ENCODE measurements at regions not wholly inside any gene's neighbourhood (a gene's known extent, or its start where the extent isn't known, plus 50 kb on each side); places are given as distances from the start of the nearest gene placed in this dataset.

GRCh38 chr13:59346999-59347723 lies 816.6 kb downstream of the DIAPH3 start:
- no peak for DNase-seq (ENCODE audit: low read depth)

DNA sequence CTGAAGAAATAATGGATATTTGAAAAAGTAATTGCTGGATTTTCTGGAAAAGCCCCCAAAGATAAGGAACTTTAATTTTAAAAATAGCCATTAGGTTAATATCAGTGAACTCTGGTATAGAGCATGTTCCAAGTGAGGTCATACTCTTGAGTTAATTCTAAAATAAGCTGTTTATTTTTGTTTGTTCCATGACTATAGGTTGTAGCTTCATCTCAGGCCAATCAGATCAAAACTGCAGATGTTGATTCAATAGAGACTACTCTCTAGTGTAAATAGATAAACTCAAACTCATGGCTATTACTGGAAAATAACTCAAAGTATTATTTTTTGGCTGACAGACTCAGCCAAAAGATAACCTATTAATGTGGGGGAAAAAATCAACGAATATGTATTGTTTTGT lies 815.1 kb downstream of the DIAPH3 start:
- no peak for DNase-seq (ENCODE audit: low read depth)

- DNase-seq (ENCODE audit: low read depth), result peak; percentile 47
Measured at GRCh38 chr13:59352600-59352999, 811.1 kb downstream of the DIAPH3 start.

DNA sequence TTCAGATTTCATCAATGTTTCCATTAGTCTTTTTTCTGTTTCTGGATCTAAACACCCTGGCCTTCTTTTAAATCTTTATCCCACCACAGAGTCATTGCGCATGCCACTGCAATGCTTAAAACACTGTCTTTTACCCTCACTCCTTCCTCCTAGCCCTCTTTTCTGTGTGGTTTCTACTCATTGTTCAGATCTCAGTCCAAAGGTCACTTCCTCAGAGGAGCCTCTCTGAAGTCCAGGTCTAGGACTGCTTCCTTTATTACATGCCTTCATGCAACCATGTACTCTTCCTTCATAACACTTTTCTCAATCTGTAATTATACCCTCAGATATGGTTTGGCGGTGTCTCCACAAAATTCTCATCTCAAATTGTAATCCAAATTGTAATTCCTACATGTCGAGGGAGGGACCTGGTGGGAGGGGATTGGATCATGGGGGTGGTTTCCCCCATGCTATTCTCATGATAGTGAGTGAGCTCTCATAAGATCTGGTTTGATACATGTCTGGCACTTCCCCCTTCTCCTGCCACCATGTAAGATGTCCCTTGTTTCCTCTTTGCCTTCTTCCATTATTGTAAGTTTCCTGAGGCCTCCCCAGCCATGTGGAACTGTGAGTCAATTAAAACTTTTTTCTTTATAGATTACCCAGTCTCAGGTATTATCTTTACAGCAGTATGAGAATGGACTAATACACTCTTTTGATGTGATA lies 808.9 kb downstream of the DIAPH3 start:
- peak; percentile 13 for DNase-seq (ENCODE audit: low read depth)

DNA sequence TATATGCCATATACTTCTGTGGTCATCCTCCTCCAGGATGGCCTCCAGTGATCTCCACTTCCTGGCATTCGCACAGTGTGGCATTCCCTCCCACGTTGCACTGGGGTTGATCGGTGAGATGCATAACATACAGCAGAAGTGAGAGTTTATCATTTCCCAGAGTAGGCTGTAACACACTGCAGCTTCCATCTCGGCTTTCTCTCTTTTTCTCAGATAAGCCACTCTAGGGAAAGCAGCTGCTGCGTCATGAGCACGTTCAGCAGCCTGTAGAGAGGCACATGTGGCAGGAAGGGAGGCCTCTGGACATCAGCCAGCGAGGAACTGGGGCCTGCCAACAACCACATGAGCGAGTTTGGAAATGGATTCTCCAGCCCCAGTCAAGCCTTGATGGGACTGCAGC lies 807.1 kb downstream of the DIAPH3 start:
- DNase-seq (ENCODE audit: low read depth), result no peak

DNA sequence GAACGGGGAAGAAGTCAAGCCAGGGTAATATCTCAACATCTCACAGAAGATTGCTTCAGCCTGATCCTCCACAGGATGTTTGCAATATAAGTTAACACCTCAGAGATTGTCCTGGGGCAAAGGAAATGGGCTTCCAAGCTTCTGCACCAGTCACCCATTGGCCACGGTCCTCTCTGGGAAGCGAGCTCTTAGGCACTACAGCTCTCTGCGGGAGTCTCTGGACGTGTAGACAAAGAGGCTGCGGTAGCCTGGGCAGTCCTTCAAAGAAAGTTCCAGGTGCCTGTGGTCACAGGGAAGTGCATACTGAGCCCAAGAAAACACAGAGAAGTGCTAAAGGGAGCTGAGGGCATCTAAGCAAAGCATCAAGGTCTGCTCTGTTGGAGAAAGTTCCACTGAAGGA lies 805.7 kb downstream of the DIAPH3 start:
- no peak for DNase-seq (ENCODE audit: low read depth)

DNA sequence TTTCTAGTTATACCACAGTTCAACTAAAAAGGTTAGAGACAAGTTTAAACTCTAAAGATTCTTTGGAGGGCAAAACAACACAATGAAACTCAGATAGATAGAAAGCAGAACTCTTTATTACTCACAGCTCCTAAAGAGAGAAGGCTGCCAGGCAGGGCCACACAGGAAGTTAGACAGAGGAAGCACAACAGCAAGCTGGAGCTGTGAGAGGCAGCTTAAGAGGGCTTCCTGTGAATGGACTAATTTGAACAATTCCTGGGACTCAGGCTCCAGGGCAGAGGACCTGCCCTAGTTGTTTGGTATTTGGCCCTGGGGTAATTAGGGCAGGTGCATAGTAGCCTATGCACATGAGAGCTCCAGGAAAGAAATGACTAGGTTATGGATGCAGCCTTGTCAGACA lies 803.6 kb downstream of the DIAPH3 start:
- DNase-seq (ENCODE audit: low read depth), result no peak

DNA sequence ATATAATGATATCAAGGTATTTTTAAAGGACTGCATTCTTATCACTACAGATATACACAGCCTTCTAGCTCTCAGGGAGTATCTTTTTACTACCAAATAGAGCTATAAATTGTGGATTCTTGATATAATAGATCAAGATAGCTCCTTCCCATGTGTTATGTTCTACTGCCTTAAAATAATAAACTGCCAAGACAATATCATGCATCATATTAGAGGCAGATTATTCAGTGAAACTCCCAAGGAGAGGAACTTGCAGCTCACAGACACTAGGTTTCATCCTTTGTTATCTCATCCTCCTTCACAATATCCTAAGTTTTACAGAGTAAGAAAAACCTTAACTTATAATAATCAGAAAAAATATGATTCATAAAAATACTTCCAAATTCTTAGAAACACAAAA lies 802.8 kb downstream of the DIAPH3 start:
- DNase-seq (ENCODE audit: low read depth), result no peak

GRCh38 chr13:59363313-59363712 lies 800.4 kb downstream of the DIAPH3 start:
- no peak for DNase-seq (ENCODE audit: low read depth)

GRCh38 chr13:59363947-59364346 lies 799.8 kb downstream of the DIAPH3 start:
- DNase-seq (ENCODE audit: low read depth), result no peak

DNA sequence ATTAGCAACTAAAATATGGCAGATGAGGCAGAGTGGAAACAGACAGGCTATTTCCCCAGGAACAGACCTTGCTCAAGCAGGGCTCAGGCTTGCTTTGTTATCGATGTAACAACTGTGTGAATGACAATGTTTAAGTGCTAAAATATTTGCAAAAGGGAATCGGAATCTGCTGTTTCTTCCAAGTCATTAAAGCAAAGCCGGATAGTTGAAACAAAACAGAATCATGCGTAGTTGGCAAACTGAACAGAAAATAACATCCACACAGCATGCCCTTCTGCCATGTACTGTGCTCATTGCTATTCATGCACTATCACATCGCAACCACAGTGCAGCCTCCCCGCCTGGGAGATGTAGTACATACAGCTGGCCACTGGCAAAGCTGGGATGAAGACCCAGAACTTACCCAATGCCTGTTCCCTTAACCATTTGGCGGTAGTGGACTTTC lies 799.1 kb downstream of the DIAPH3 start:
- DNase-seq (ENCODE audit: low read depth), result no peak

DNA sequence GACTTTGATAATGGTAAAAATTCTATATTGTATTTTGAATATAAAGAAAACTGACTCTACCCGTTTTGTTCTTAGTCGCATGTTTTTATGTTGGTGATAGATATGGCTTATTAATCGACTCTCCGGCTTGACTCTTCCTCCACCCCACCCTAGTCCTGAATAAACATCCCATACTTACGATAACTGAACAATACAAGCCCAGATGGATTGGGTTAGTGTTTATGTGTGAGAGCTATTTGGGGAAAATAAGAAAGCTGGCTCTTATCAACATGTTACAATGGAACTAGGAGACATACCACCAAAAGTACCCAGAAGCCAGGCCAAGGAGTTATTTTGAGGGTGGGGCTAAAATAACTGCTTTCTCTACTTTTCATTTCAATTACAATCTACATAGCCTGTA lies 796.3 kb downstream of the DIAPH3 start:
- DNase-seq (ENCODE audit: low read depth), result no peak

- no peak for DNase-seq (ENCODE audit: low read depth)
Measured at GRCh38 chr13:59367904-59368303, 795.8 kb downstream of the DIAPH3 start.

GRCh38 chr13:59368693-59369092 lies 795.0 kb downstream of the DIAPH3 start:
- no peak for DNase-seq (ENCODE audit: low read depth)

DNA sequence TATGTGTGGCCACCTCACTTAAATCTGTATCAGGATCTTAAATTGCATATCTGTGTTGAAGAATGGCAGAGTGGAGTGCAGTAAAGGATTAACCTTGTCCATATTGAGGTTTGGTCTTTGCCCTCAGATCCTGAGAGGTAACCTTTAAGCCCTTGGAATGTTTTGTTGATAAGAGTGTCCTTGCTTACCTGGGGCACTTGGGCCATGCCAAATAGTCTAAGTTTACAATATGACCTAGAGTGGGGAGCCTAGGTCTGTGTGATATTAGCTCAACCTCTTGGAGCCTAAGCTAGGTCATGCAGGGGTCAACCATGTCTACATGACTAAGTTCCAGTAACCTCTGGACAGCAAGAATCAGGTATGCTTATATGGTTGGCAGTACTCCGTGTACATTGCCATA lies 792.5 kb downstream of the DIAPH3 start:
- no peak for DNase-seq (ENCODE audit: low read depth)

DNA sequence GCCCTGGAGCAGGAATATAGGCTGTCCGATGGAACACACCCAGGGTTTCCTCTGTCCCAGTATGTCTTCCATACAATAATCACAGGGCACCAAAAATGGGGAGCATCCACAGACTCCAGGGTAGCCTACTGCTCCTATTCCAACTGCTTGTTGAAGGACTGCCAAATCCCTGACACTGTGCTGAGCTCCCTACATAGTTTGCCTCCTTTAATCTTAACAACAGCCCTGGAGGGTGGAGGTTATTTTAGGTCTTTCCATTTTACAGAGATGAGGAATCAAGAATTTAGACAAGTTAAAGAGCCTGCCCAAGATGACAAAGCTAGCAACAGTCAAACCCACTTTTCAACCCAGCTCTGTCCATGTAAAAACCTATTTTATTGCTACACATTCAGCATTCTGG lies 790.4 kb downstream of the DIAPH3 start:
- DNase-seq (ENCODE audit: low read depth), result no peak

DNA sequence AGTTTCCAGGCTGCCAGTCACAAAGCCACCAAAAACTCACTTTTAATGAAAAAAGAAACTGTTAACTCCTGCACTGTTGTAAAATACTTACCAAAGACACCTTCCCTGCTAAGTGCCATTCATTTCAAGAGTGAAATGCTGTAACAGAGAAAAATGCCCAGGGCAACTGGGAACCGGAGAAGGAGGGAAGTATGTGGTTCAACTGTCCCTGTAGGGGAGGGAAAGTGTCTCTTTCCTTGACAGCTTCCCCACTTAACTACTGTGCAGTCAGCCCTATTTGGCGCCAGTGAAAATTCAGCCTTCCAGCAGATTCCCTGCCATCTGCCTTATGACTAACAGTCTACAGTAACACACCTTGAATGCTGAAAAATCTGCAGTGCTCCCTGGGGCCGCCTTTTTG lies 789.0 kb downstream of the DIAPH3 start:
- no peak for DNase-seq (ENCODE audit: low read depth)

DNA sequence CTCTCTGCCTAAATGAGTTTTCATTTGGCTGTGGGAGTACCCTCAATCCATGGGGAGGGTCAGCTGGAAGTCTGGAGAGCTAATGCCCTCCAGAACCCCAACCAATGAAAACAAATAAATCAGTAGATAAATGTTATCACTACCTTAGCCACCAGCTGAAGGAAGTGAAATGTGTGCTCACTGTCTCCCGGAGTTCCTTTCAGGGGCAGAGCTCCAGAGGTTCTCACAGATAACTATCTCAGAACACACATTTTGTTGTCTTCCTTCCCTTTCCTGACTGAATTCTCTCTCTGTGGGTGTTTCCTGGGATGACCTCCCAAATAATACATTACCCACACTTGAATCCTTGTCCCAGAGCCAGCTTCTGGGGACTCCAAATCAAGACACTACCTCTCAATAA lies 779.6 kb downstream of the DIAPH3 start:
- DNase-seq (ENCODE audit: low read depth), result no peak

DNA sequence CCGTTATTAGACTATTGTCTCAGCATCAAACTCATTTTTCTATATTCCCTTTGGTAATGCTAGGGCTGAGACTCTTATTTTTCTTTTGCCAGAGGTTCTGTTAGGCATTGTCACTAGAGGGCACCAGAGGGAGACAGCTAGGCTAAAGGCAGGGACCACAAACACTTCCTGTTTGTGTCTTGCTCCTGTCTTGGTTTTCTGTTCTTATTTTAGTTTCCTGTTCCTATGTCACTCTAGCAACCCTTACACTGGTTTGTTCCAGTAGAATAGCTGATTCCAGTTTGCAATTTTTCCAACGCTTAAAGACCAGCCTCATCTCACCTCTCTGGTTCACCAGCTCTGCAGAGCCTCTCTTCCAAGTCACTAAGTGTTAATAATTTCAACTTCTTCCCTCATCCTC lies 772.0 kb downstream of the DIAPH3 start:
- DNase-seq (ENCODE audit: low read depth), result peak; percentile 74

DNA sequence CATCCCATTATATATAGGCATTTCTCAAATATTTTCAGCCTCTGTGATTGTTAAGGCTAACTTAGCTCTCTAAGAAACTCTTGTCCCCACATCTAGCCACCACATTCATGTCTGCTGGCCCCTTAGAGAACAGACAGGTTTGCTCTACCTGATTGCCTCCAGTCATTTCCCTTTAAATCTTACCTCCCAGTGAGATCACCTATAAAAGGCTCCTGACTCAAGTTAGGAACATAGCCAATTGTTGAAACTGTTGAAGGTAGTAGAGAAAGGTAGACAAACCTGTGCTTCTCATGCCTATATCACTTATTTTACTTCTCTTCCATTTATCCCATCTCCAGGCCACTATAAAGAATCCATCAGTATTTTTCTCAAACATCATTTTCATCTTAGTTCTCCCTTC lies 771.4 kb downstream of the DIAPH3 start:
- DNase-seq (ENCODE audit: low read depth), result no peak

DNA sequence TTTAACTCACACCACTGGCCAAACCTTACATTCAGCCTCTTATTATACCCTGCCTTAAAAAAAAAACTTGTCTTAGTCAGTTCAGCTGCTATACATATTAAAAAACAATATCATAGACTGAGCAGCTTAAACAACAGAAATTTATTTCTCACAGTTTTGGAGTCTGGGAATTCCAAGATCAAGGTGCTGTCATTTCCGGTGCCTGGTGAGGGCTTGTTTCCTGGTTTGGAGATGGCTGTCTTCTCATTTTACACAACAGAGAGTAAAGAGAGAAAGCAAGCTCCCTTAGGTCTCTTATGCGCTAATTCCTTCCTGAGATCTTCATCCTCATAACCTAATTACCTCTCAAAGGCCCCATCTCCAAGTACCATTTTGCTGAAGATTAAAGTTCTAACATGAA lies 769.2 kb downstream of the DIAPH3 start:
- no peak for DNase-seq (ENCODE audit: low read depth)

GRCh38 chr13:59398127-59398526 lies 765.6 kb downstream of the DIAPH3 start:
- no peak for DNase-seq (ENCODE audit: low read depth)

- DNase-seq (ENCODE audit: low read depth), result no peak
Measured at GRCh38 chr13:59398661-59399060, 765.1 kb downstream of the DIAPH3 start.

DNA sequence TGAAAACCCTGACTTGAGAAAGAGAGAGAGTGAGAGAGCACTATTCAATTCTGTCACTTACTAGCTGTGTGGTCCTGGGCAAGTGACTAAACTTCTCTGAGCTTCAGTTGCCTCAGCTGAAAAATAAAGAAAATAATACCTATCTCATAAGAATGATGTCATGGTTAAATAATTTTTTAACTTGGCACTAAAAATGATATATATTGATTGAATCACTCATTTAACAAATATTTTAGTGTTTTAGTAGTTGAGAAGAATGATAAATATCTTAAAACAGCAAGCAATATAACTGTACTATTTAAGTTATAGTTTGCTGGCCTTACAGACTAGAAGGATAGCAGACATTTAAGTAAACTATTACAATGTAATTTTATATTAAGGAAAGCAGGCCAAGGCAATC lies 764.2 kb downstream of the DIAPH3 start:
- DNase-seq (ENCODE audit: low read depth), result no peak

Measured in renal cortical epithelial cell (primary cell).